GM19025 (cell line): ENCODE measurements at regions not wholly inside any gene's neighbourhood (a gene's known extent, or its start where the extent isn't known, plus 50 kb on each side); places are given as distances from the start of the nearest gene placed in this dataset.

Source experiments
- ATAC-seq: cut with Tn5 transposase; IDR thresholded peaks from one replicate; pipeline ENCODE4 v1.9.1; 2021; ENCODE audit warnings: mild to moderate bottlenecking, low read depth, moderate library complexity; ENCODE audit not compliant: unreplicated experiment

- no peak for ATAC-seq
These were observed 159.6 kb upstream of the RTL1 start for GRCh38 chr14:101063121-101063520.

DNA sequence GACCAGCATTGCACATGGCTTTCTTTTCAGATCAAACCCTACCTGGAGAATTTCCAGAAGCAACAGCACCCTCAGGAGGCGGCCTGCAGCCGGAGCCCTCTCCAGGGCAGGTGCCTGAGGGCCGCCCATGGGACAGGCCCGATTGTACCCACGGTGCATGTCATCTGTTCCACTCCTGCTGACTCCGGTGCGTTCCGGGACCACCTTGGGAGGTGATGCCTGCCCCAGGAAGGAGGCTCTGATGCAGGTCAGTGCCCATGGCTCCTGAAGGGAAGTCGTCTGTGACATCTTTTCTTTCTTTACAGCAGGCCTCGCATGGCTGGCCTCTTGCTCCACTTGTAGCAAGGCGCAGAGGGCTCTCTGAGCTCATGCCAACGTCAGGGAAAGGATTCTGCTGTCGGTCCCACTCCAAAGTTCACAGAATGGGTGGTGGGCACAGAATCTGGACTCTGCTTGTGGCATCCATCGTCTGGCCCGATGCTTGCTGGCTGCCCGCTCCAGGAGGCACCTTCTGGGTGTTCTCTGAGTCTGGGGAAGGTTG is 160.7 kb upstream of the RTL1 start:
- no peak for ATAC-seq

DNA sequence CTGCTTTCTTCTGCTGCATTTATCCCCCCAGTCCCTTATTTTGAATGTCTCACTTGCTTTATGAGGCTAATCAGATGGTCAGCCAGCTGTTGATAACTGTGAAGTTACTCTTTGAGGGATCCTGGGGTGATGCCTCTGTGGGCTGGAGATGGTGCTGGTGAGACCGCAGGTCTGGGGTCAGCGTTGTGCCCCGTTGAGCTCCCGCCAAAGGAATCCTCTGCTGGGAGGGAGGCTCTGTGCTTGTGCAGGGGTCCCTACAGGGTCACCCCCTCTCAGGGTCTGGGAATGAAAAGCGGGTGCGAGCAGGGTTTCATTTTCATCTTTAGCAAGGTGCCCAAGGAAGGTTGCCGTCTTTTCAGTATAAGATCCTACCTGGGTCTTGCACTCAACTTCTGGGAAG is 161.2 kb upstream of the RTL1 start:
- ATAC-seq = no peak

- no peak for ATAC-seq
These were observed 161.7 kb upstream of the RTL1 start for GRCh38 chr14:101065246-101065645.

- no peak for ATAC-seq
These were observed 162.5 kb upstream of the RTL1 start for GRCh38 chr14:101065696-101066694.

DNA sequence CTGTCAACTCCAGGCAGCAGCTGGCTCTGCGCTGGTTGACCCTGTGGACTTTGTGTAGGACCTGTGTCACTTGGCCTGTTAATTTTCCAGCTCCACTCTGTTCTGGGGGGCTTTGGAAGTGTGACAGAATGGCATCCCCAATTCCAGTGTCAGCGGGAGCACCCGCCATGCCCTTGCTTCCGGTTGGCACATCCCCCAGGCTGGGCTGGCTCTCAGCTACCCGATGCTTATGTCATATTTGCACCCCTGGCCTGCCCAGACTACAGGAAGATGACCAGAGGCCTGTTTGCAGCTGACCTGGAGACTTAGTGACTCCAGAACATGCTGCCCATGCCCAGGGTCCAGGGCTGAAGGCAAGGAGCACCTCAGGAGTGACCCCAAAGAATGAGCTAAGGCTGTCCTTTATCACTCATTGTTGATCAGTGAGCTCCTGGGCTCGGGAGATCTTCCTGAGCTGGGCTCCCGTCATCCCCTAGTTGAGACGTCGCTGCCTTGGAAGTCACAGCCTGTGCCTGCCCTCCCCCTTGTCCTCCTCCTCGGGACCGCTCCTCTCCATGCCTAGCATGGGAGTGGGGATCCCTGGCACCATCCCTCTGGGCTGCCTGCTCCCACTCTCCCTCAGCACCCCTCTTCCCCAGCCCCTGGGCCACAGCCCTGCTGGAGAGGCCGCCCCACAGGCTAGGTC is 163.4 kb upstream of the RTL1 start:
- ATAC-seq = no peak

- no peak for ATAC-seq
These were observed 165.0 kb upstream of the RTL1 start for GRCh38 chr14:101068313-101069227.

- ATAC-seq = no peak
These were observed 165.7 kb upstream of the RTL1 start for GRCh38 chr14:101069228-101069549.

DNA sequence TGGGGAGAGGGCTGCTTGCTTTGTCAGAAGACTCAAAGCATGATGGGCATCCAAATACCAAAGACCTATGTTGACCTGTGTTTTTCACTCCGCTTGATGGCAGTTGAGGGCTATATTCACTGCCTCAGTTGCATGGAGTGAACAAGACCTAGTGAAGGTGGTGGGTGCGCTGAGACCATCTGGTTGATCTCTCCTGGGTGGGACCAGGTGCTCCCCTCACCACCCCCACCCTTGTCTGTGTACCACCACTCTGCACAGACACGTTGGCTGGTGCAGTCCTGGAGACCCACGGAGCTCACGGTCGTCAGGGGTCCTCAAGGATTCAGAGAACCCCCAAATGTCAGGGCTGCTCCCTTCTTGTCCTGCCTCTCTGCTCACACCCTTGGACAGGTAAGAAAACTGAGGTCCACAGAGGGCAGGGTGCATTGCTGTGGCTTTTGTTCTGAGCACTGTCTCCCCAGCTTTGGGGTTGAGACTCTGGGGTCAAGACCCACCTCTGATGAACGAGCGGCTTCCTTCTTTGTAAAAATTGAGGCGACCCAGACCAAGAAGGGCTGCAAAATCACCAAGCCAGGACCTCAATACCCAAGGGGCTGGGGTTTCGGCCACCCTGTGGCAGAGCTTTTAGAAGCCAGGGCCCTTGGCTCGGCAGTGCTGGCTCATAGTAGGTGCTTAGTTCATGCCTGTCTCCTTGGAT is 166.3 kb upstream of the RTL1 start:
- no peak for ATAC-seq

DNA sequence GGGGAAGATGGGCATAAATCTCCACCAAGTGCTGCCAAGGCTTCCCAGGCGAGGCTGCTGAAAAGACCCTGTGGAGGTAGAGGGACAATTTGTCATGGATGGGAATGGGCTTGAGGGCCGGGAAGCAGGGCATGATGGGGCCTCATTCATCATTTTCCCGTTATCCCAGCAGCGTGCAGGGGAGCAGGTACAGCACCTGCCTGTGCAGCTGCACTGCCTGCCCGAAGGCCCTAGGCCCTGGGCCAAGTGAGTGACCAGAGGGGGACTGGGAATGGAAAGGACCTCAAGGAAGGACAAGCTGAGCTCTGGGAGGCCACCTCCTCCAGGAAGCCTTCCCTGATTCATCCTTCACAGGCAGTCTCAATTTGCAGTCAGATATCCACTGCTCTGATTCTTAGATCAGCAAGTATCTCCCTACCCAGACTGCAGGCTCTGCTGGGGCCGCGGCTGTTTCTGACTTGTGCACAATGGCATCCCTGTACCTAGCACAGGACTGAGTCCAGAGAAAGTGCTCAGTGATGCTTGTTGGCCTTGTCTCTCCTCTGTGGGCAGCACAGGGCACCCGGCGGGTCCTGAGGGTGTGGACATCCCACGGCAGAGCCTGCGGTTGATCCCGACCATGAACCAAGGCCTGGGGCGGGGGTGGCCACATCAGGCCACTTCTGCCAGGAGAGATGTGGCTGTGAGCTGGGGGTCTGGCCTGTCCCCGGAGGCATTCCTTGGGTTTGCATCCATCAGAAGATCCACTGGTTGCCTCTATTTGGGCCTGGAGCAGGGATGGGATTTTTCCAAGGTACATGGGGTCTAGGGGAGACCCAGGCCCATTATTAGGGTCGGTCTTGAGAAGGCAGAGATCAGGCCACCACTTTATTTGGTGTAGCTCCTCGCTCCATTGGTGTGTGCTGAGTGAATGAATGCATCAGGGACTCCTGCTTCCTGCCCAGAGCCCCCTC is 167.3 kb upstream of the RTL1 start:
- ATAC-seq = no peak

GRCh38 chr14:101071493-101071906 is 168.0 kb upstream of the RTL1 start:
- ATAC-seq = no peak

DNA sequence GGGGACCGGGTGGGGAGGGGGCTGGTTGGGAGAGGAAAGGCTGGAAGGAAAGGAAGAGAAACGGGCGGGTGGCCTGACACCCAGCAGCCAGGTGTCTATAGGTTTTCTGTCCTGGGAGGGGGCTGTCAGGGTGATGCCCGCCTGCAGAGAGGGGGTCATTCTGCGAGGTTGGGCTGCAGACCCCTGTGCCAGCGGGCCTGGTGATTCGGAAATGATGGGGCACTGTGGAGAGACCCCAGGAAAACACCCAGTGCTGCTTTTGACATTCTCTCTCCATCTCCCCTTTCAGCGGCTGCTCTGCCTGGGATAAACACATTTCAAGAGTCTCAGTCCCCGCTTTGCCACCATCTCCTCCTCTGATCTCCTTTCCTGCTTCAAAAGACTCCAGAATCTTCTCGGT is 168.5 kb upstream of the RTL1 start:
- no peak for ATAC-seq

DNA sequence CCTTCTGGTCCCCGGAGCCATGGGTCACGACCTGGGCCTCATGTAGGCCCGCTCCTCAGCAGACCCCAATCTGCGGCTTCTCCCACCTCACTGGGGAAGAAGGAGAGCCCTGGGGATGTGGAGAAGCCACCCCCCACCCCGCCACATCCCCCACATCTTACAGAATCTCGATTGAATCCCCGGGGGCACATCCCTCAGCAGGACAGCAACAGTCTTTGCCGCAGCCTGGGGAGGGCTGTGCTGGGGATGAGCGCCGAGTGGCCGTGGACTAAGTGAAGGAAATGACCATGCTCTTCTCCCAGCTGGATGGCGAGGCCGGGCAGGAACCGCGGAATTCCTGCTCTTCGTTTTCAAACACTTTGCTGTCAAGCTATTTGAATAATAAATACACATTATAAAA is 169.0 kb upstream of the RTL1 start:
- no peak for ATAC-seq

- ATAC-seq = peak; percentile 90
These were observed 169.5 kb upstream of the RTL1 start for GRCh38 chr14:101072945-101073597.

DNA sequence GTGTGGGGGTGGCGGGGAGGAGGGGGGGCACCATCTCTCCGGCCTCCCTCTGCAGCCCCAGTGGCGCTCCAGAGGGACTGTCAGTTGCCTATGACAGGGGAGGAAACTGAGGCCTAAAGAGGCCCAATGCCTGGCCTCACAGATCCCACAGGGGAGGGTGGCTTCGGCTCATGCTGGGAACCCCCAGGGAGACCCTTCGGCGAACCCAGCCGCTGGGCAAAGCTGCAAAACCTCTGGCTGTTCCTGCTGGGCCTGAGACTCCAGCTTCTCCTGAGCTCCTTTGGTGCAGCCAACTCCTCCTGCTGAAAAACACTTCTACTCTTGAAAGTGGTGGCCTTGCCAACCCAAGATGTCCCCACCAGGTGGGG is 170.1 kb upstream of the RTL1 start:
- ATAC-seq = no peak

DNA sequence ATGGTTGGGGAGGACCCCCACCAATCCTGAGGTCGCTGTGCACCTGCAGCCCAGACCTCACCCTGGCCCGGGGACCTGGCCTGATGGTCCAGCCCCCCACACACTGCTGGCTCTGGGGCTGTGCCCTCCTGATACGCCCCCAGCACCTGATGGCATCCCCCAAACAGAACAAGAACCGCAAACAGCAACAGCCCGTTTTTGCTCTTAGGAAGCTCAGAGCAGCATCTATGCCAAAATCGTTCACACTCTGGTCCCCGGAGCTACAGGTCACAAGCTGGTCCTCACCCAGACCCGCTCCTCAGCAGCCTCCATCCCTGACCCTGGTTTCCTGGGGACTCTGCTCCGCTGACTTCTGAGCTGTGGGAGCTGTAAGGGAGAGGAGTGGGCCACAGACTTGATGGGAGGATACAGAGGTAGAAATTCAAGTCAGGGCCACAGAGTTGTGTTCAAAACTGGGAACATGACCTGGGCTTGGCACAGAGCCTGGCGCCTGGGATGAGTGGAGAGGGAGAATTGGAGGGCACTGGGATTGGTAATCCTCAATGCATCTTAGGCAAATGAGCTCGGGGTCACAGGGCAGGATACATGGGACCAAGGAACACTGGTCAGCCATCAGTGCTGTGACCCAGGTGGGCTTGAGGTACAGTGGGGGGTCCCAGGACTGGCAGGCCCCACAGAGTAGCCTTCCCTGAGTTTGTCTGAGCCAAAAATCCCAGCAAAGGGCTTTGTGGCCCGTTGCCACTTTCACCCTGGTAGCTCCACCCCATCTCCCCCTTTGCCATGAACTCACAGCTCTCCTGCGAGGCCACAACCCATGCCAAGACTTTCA is 170.9 kb upstream of the RTL1 start:
- no peak for ATAC-seq

- no peak for ATAC-seq
These were observed 171.7 kb upstream of the RTL1 start for GRCh38 chr14:101075025-101075800.
